Panc1 (cell line): ENCODE measurements at regions not wholly inside any gene's neighbourhood (a gene's known extent, or its start where the extent isn't known, plus 50 kb on each side); places are given as distances from the start of the nearest gene placed in this dataset.

Source experiments
- ATAC-seq: fragments of 200-7000 bp; cut with Tn5 transposase; 2 replicates; pipeline ENCODE4 v1.9.1; 2020; ENCODE audit warnings: mild to moderate bottlenecking, moderate library complexity
- BruUV-seq: library from RNA; stranded (reverse); fragments of 400-500 nt; replicated peaks from 2 replicates; lab custom pipeline; 2021; lab: Mats Ljungman, UMichigan
- CTCF ChIA-PET: fragments of 300-600 bp; sonication (Branson Sonifier 250); formaldehyde crosslinking; loops from one replicate; lab custom pipeline; 2022; ENCODE audit warnings: antibody characterized with exemption; lab: Charles Lee
- POLR2A ChIA-PET: fragments of 300-600 bp; sonication (Branson Sonifier 250); formaldehyde crosslinking; loops from one replicate; lab custom pipeline; 2022; ENCODE audit warnings: antibody characterized with exemption; lab: Charles Lee
- DNase-seq: peaks from one replicate; pipeline ENCODE4 v3.0.0-alpha.2; 2010; ENCODE audit warnings: low read depth, low spot score
- H3K27ac ChIP-seq: 2 replicates; pipeline ENCODE4 v1.5.1; 2011; ENCODE audit warnings: mild to moderate bottlenecking, low read length, inconsistent platforms
- H3K27me3 ChIP-seq: fragments of 200-500 bp; sonication (Bioruptor generic); 2 replicates; pipeline ENCODE4 v1.6.0; 2014; ENCODE audit warnings: low read length, inconsistent platforms; ENCODE audit not compliant: control insufficient read depth, insufficient read depth
- H3K36me3 ChIP-seq: fragments of 200-500 bp; sonication (Bioruptor generic); 2 replicates; pipeline ENCODE4 v1.5.1; 2014; ENCODE audit warnings: inconsistent platforms, mild to moderate bottlenecking, low read length, moderate library complexity; ENCODE audit not compliant: control insufficient read depth, insufficient read depth
- H3K4me1 ChIP-seq: 2 replicates; pipeline ENCODE4 v1.5.1; 2011; ENCODE audit warnings: inconsistent platforms, mild to moderate bottlenecking, low read length, moderate library complexity; ENCODE audit not compliant: control insufficient read depth, insufficient read depth
- H3K4me3 ChIP-seq, 2 experiments: 2 replicates each; pipeline ENCODE4 v1.5.1; 2011 to 2012; ENCODE audit warnings: low read depth in 2 of 2, low read length in 2 of 2, mild to moderate bottlenecking in 2 of 2, inconsistent platforms in 1 of 2, moderate library complexity in 1 of 2
- H3K9me3 ChIP-seq: fragments of 200-500 bp; sonication (Bioruptor generic); 2 replicates; pipeline ENCODE4 v1.5.1; 2014; ENCODE audit warnings: low read depth, mild to moderate bottlenecking, inconsistent platforms, low read length, moderate library complexity; ENCODE audit not compliant: control insufficient read depth, insufficient read depth
- POLR2AphosphoS5 ChIP-seq: IDR thresholded peaks from 2 replicates; pipeline ENCODE4 v1.6.1; 2012; ENCODE audit warnings: mild to moderate bottlenecking, low read depth, low read length, moderate library complexity
- SIN3A ChIP-seq: IDR thresholded peaks from 2 replicates; pipeline ENCODE4 v1.6.1; 2012; ENCODE audit warnings: low read depth, mild to moderate bottlenecking, low read length, moderate library complexity, borderline replicate concordance; ENCODE audit not compliant: insufficient read depth
- TCF7L2 ChIP-seq: IDR thresholded peaks from 2 replicates; pipeline ENCODE4 v1.6.1; 2011; ENCODE audit warnings: mild to moderate bottlenecking, low read depth, low read length, inconsistent platforms
- in situ Hi-C: cut with HindIII; loops from 2 replicates; pipeline ENCODE4 v1.10.0; 2016; ENCODE audit warnings: low sequenced_read_pairs, low pct_unique_long_range_greater_than_20kb
- intact Hi-C: fragments of 100-400 bp; cut with micrococcal nuclease; formaldehyde crosslinking; loops from one replicate; pipeline ENCODE4 v1.10.0; 2022; ENCODE audit not compliant: unreplicated experiment
- TF ChIP-seq, protein P1 (sequence below): fragments of 450-650 bp; IDR thresholded peaks from 2 replicates; pipeline ENCODE4 v1.5.1; 2017; ENCODE audit warnings: mild to moderate bottlenecking
- TF ChIP-seq, protein P2 (sequence below), 2 experiments: IDR thresholded peaks; 2 replicates each; pipeline ENCODE4 v1.6.1; 2011 to 2012; ENCODE audit warnings: low read depth in 2 of 2, control low read depth in 1 of 2, low read length in 1 of 2, mild to moderate bottlenecking in 1 of 2, moderate library complexity in 1 of 2; ENCODE audit not compliant: insufficient read depth in 1 of 2

DNA sequence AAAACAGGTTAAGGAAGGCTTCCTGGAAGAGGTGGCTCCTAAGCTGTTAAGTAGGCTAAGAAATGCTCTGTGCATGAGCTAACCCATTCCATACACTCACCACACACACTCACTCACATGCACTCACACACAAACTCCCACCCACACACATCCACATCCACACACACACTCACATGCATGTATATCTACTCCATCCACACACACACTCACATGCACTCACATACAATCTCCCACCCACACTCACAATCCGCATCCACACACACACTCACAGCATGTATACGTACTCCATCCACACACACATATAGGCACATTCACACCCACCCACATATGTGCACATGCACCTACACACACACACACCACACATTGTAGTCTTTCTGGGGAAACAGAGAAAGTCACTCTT, 89.3 kb upstream of the HNF1B start:
- BruUV-seq = no TSS peak
- TF ChIP-seq TCF7L2 (no peak), SIN3A (no peak), POLR2AphosphoS5 (no peak)
- TF ChIP-seq, protein P1, sequence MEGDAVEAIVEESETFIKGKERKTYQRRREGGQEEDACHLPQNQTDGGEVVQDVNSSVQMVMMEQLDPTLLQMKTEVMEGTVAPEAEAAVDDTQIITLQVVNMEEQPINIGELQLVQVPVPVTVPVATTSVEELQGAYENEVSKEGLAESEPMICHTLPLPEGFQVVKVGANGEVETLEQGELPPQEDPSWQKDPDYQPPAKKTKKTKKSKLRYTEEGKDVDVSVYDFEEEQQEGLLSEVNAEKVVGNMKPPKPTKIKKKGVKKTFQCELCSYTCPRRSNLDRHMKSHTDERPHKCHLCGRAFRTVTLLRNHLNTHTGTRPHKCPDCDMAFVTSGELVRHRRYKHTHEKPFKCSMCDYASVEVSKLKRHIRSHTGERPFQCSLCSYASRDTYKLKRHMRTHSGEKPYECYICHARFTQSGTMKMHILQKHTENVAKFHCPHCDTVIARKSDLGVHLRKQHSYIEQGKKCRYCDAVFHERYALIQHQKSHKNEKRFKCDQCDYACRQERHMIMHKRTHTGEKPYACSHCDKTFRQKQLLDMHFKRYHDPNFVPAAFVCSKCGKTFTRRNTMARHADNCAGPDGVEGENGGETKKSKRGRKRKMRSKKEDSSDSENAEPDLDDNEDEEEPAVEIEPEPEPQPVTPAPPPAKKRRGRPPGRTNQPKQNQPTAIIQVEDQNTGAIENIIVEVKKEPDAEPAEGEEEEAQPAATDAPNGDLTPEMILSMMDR = no peak
- TF ChIP-seq, protein P2, sequence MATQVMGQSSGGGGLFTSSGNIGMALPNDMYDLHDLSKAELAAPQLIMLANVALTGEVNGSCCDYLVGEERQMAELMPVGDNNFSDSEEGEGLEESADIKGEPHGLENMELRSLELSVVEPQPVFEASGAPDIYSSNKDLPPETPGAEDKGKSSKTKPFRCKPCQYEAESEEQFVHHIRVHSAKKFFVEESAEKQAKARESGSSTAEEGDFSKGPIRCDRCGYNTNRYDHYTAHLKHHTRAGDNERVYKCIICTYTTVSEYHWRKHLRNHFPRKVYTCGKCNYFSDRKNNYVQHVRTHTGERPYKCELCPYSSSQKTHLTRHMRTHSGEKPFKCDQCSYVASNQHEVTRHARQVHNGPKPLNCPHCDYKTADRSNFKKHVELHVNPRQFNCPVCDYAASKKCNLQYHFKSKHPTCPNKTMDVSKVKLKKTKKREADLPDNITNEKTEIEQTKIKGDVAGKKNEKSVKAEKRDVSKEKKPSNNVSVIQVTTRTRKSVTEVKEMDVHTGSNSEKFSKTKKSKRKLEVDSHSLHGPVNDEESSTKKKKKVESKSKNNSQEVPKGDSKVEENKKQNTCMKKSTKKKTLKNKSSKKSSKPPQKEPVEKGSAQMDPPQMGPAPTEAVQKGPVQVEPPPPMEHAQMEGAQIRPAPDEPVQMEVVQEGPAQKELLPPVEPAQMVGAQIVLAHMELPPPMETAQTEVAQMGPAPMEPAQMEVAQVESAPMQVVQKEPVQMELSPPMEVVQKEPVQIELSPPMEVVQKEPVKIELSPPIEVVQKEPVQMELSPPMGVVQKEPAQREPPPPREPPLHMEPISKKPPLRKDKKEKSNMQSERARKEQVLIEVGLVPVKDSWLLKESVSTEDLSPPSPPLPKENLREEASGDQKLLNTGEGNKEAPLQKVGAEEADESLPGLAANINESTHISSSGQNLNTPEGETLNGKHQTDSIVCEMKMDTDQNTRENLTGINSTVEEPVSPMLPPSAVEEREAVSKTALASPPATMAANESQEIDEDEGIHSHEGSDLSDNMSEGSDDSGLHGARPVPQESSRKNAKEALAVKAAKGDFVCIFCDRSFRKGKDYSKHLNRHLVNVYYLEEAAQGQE (IDR thresholded peaks at IDR 0.05; ENCODE audit: insufficient read depth in 1 of 2, low read depth in 2 of 2, low read length in 1 of 2) = no peak
- CTCF ChIA-PET = no interaction called here
- ATAC-seq (no peak), DNase-seq (no peak)
- Histone ChIP-seq H3K27ac (no peak overlapping the region), H3K36me3 (no peaks in the 10 kb centered on the region), H3K9me3 (no peaks in the 10 kb centered on the region), H3K4me3 (no peak overlapping the region), H3K4me1 (no peaks in the 10 kb centered on the region), H3K27me3 (no peaks in the 10 kb centered on the region)
- POLR2A ChIA-PET = no interaction called here
- intact Hi-C loops (no loop called here), in situ Hi-C loops (no loop called here)

DNA sequence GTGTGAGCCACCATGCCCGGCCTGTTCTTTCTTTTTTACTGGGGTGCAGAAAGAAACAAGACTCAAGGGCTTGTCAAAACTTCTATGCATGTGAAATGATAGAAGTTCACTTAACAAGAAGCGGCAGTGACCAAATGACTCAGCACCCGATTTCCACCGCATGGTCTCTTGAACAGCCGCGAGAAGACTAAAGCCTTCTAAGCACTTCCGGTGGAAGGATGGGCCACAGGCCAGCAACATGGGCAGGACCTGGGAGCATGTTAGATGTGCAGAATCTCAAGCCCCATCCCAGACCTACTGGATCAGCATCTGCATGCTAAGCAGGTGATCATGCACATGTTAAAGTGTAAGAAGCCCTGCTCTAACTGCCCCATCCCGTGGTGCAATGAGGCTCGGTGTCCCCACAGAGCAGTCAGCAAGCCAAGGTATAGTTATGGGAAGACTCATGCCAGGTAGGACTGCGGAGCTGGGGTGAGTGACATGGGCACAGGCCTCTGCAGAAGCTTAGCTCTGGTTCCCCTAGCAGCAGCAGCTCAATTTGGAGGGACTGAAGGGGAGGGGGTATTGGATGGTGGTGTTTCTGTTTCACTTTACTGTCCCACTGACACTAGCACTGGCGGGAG, 88.5 kb upstream of the HNF1B start:
- H3K9me3 ChIP-seq = no peaks in the 10 kb centered on the region
- no peaks in the 10 kb centered on the region for H3K4me1 ChIP-seq
- H3K27ac ChIP-seq = no peak overlapping the region
- ChIA-PET POLR2A (no interaction called here), CTCF (no interaction called here)
- BruUV-seq = no TSS peak
- in situ Hi-C loops = no loop called here
- H3K4me3 ChIP-seq = no peak overlapping the region
- ATAC-seq = no peak
- no peaks in the 10 kb centered on the region for H3K27me3 ChIP-seq
- DNase-seq = no peak
- no peak for TF ChIP-seq SIN3A
- no peak for TF ChIP-seq POLR2AphosphoS5
- intact Hi-C loops = no loop called here
- H3K36me3 ChIP-seq = no peaks in the 10 kb centered on the region

DNA sequence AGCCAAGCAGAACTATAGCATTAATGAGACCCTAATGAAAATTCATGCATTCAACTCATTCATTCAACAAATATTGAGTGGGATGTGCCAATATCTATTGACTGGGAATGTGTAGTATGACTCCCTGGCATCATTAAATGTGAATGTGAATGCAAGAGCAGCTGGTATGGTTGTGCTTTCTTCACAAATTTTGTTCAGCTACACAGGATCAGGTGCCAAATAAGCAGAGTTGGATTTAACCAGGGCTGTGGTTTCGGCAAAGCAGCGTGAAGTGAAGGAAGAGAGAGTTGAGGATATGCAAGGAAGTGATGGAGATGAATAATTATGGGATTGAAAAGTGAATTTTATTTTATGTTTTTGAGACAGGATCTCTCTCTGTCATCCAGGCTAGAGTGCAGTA, 87.1 kb upstream of the HNF1B start:
- ATAC-seq (no peak), DNase-seq (no peak)
- no peaks in the 10 kb centered on the region for H3K9me3 ChIP-seq
- H3K4me1 ChIP-seq = no peaks in the 10 kb centered on the region
- in situ Hi-C loops (no loop called here), intact Hi-C loops (no loop called here)
- TF ChIP-seq, protein P1 = no peak
- TF ChIP-seq TCF7L2 (no peak), SIN3A (no peak), POLR2AphosphoS5 (no peak)
- TF ChIP-seq, protein P2 (IDR thresholded peaks at IDR 0.05; ENCODE audit: insufficient read depth in 1 of 2, low read depth in 2 of 2, low read length in 1 of 2) = no peak
- ChIA-PET POLR2A (no interaction called here), CTCF (no interaction called here)
- no peak overlapping the region for H3K27ac ChIP-seq
- no peaks in the 10 kb centered on the region for H3K36me3 ChIP-seq
- no TSS peak for BruUV-seq
- H3K27me3 ChIP-seq = no peaks in the 10 kb centered on the region
- no peak overlapping the region for H3K4me3 ChIP-seq
